Stimulated activated CD4-positive, alpha-beta T cell treated with anti-CD3 and anti-CD28 coated beads, Interleukin-12 subunit alpha, Interleukin-12 subunit beta, amount 100 ng/mL, for 48 hours (primary cell): ENCODE measurements at regions not wholly inside any gene's neighbourhood (a gene's known extent, or its start where the extent isn't known, plus 50 kb on each side); places are given as distances from the start of the nearest gene placed in this dataset.

ENCODE experiments used
- DNase-seq, 3 donors: peaks; one replicate each; pipeline ENCODE4 v3.0.0-alpha.2; 2020; ENCODE audit warnings: low read depth in 2 of 3, low spot score in 1 of 3

- no peak for DNase-seq
Measured at GRCh38 chrX:147832707-147833348, 78.9 kb upstream of the FMR1 start.

- no peak for DNase-seq
Measured at GRCh38 chrX:147838465-147839131, 73.1 kb upstream of the FMR1 start.

- no peak for DNase-seq
Measured at GRCh38 chrX:147846676-147847075, 65.0 kb upstream of the FMR1 start.

GRCh38 chrX:147847999-147848398 lies 63.7 kb upstream of the FMR1 start:
- DNase-seq: no peak

- no peak for DNase-seq
Measured at GRCh38 chrX:147848543-147849443, 62.9 kb upstream of the FMR1 start.

- no peak for DNase-seq
Measured at GRCh38 chrX:147850875-147851274, 60.8 kb upstream of the FMR1 start.

GRCh38 chrX:147853701-147854100 lies 58.0 kb upstream of the FMR1 start:
- no peak for DNase-seq

- no peak for DNase-seq
Measured at GRCh38 chrX:147859666-147860065, 52.1 kb upstream of the FMR1 start.
